ENCODE measurements at regions not wholly inside any gene's neighbourhood (a gene's known extent, or its start where the extent isn't known, plus 50 kb on each side); places are given as distances from the start of the nearest gene placed in this dataset.

GRCh38 chr11:82003024-82003423 is 730.6 kb downstream of the FAM181B start:
- Mint-ChIP-seq H3K36me3 (no peaks in the 10 kb centered on the region), H3K27ac (no peak overlapping the region), H3K4me1 (peaks cover 0 to 2% (median 0%) of the 10 kb centered on the region in 4 donors), H3K9me3 (no peaks in the 10 kb centered on the region), H3K27me3 (peaks cover 0 to 7% (median 0%) of the 10 kb centered on the region in 5 donors), H3K4me3 (no peak overlapping the region)
- POLR2A ChIA-PET, result no interaction called here
- DNase-seq (no peak), ATAC-seq (no peak)

DNA sequence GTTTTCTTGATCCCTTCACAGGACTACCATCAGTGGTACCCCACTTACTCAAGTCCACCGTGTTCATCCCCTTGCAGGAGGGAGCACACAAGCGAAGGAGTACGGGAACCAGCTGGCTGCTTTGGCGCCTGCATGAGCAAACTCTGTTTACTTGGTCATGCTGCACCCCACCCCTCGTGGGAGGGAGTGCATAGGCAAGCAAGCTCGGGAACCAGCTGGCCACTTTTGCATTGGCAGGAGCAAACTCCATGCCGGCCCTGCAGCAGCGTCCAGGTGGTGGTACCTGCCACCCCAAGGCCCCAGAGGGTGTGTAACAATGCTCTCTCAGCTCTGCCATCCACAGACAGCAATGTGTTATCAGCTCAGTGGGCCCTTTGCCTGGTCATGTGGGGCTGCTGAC is 737.8 kb downstream of the FAM181B start:
- H3K4me3 Mint-ChIP-seq, result no peak overlapping the region
- POLR2A ChIA-PET, result no interaction called here
- no peaks in the 10 kb centered on the region for H3K4me1 Mint-ChIP-seq
- no peak overlapping the region for H3K27ac Mint-ChIP-seq
- H3K27me3 Mint-ChIP-seq, result no peaks in the 10 kb centered on the region
- H3K36me3 Mint-ChIP-seq, result no peaks in the 10 kb centered on the region
- DNase-seq (no peak), ATAC-seq (no peak)
- H3K9me3 Mint-ChIP-seq, result no peaks in the 10 kb centered on the region

- ATAC-seq, result no peak
- H3K4me1 Mint-ChIP-seq, result no peaks in the 10 kb centered on the region
- no peaks in the 10 kb centered on the region for H3K27me3 Mint-ChIP-seq
- POLR2A ChIA-PET, result no interaction called here
- H3K36me3 Mint-ChIP-seq, result no peaks in the 10 kb centered on the region
- no peak overlapping the region for H3K27ac Mint-ChIP-seq
- DNase-seq, result no peak
- H3K9me3 Mint-ChIP-seq, result no peaks in the 10 kb centered on the region
- no peak overlapping the region for H3K4me3 Mint-ChIP-seq
Measured at GRCh38 chr11:81993755-81994154, 739.9 kb downstream of the FAM181B start.

- no peak for ATAC-seq
- peaks cover 0 to 3% (median 0%) of the 10 kb centered on the region in 9 donors for H3K9me3 Mint-ChIP-seq
- no peaks in the 10 kb centered on the region for H3K4me1 Mint-ChIP-seq
- POLR2A ChIA-PET, result no interaction called here
- no peak overlapping the region for H3K4me3 Mint-ChIP-seq
- H3K36me3 Mint-ChIP-seq, result peaks cover 0 to 4% (median 0%) of the 10 kb centered on the region in 3 donors
- H3K27me3 Mint-ChIP-seq, result no peaks in the 10 kb centered on the region
- no peak overlapping the region for H3K27ac Mint-ChIP-seq
- no peak for DNase-seq
Measured at GRCh38 chr11:81990659-81991443, 742.8 kb downstream of the FAM181B start.

- no peaks in the 10 kb centered on the region for H3K27me3 Mint-ChIP-seq
- ATAC-seq (no peak), DNase-seq (no peak)
- H3K4me3 Mint-ChIP-seq, result no peak overlapping the region
- no peaks in the 10 kb centered on the region for H3K4me1 Mint-ChIP-seq
- peak overlapping the region in 1 of 10 donors; percentile 13 for H3K27ac Mint-ChIP-seq
- H3K36me3 Mint-ChIP-seq, result peaks cover 0 to 16% (median 7%) of the 10 kb centered on the region in 3 donors
- H3K9me3 Mint-ChIP-seq, result peaks cover 5 to 15% (median 11%) of the 10 kb centered on the region in 9 donors
- POLR2A ChIA-PET, result no interaction called here
Measured at GRCh38 chr11:81989093-81989492, 744.6 kb downstream of the FAM181B start.

DNA sequence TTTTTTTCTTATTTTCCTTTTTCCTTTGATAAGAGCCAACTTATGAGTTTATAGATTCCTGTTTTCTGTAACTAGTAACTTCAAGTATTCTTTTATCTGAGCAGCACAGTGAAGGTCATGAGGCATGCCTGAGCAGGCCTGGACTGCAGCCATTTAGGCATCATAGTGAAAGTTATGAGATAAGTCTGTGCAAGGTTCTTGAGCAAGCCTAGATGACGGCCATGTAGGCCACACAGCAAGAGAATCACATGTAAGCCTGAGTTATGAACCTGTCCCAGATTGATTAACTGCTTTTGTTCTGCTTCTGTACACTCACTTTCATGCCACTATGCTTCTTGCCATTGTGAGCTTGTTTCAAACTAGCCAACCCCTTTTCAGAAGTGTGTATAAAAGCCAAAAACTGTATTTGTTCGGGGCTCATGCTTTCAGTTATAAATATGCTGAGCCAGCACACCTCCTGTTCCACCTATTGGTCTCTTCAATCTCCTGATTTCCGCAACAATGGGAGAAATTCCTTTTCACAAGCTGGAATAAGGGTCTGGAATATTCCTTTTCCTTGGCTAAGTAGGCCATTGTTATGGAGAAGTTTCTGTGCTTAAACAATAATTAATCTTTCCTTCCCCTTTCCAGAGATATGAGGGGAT is 745.7 kb downstream of the FAM181B start:
- H3K36me3 Mint-ChIP-seq, result peaks cover 0 to 16% (median 8%) of the 10 kb centered on the region in 3 donors
- no peaks in the 10 kb centered on the region for H3K4me1 Mint-ChIP-seq
- no peak for ATAC-seq
- peaks cover 7 to 20% (median 12%) of the 10 kb centered on the region in 9 donors for H3K9me3 Mint-ChIP-seq
- no peak for DNase-seq
- POLR2A ChIA-PET, result no interaction called here
- no peak overlapping the region for H3K4me3 Mint-ChIP-seq
- H3K27ac Mint-ChIP-seq, result no peak overlapping the region
- peaks cover 0 to 3% (median 0%) of the 10 kb centered on the region in 5 donors for H3K27me3 Mint-ChIP-seq

- no peak for DNase-seq
- Mint-ChIP-seq H3K4me1 (no peaks in the 10 kb centered on the region), H3K4me3 (no peak overlapping the region), H3K9me3 (peaks cover 7 to 20% (median 12%) of the 10 kb centered on the region in 9 donors), H3K27ac (no peak overlapping the region), H3K36me3 (peaks cover 0 to 16% (median 8%) of the 10 kb centered on the region in 3 donors), H3K27me3 (peaks cover 0 to 3% (median 0%) of the 10 kb centered on the region in 5 donors)
- POLR2A ChIA-PET, result no interaction called here
- ATAC-seq, result no peak
Measured at GRCh38 chr11:81986556-81987161, 747.0 kb downstream of the FAM181B start.

GRCh38 chr11:81979448-81979847 is 754.2 kb downstream of the FAM181B start:
- DNase-seq, result no peak
- no peak overlapping the region for H3K4me3 Mint-ChIP-seq
- POLR2A ChIA-PET, result no interaction called here
- no peak overlapping the region for H3K27ac Mint-ChIP-seq
- peaks cover 0 to 5% (median 0%) of the 10 kb centered on the region in 5 donors for H3K27me3 Mint-ChIP-seq
- no peak for ATAC-seq
- H3K4me1 Mint-ChIP-seq, result no peaks in the 10 kb centered on the region
- peaks cover 0 to 10% (median 5%) of the 10 kb centered on the region in 3 donors for H3K36me3 Mint-ChIP-seq
- H3K9me3 Mint-ChIP-seq, result peaks cover 5 to 23% (median 10%) of the 10 kb centered on the region in 9 donors

GRCh38 chr11:81975261-81975900 is 758.3 kb downstream of the FAM181B start:
- no peak overlapping the region for H3K4me3 Mint-ChIP-seq
- no peak for ATAC-seq
- peaks cover 0 to 7% (median 4%) of the 10 kb centered on the region in 3 donors for H3K36me3 Mint-ChIP-seq
- peaks cover 2 to 15% (median 9%) of the 10 kb centered on the region in 9 donors for H3K9me3 Mint-ChIP-seq
- H3K27ac Mint-ChIP-seq, result no peak overlapping the region
- no peaks in the 10 kb centered on the region for H3K4me1 Mint-ChIP-seq
- no peak for DNase-seq
- H3K27me3 Mint-ChIP-seq, result peaks cover 0 to 5% (median 0%) of the 10 kb centered on the region in 5 donors
- POLR2A ChIA-PET, result no interaction called here

- Mint-ChIP-seq H3K9me3 (no peaks in the 10 kb centered on the region), H3K4me1 (no peaks in the 10 kb centered on the region), H3K27me3 (peaks cover 0 to 3% (median 0%) of the 10 kb centered on the region in 5 donors), H3K4me3 (no peak overlapping the region), H3K36me3 (no peaks in the 10 kb centered on the region), H3K27ac (no peak overlapping the region)
- DNase-seq (no peak), ATAC-seq (no peak)
- POLR2A ChIA-PET, result no interaction called here
Measured at GRCh38 chr11:81970886-81971285, 762.8 kb downstream of the FAM181B start.

DNA sequence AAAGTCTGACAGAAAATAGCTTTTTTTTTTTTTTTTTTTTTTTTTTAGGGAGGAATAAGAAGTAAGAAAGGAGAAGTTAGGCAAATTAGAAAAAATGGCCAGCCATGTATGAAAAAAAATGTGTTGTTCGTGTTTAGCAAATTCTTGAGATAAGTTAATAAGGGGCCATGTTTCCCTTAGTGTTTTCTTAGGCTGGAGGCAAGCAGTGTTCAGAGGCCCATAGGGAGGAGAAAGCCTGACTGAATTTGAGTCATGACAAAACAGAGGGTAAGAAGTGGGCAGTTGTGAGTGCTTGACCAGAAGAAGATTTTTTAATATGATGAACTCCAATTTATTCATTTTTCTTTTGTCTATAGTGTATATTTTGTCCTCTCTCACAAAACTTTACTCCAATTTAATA is 766.4 kb downstream of the FAM181B start:
- H3K9me3 Mint-ChIP-seq, result no peaks in the 10 kb centered on the region
- H3K4me3 Mint-ChIP-seq, result no peak overlapping the region
- peaks cover 0 to 1% (median 0%) of the 10 kb centered on the region in 5 donors for H3K27me3 Mint-ChIP-seq
- H3K36me3 Mint-ChIP-seq, result no peaks in the 10 kb centered on the region
- H3K27ac Mint-ChIP-seq, result no peak overlapping the region
- ATAC-seq (no peak), DNase-seq (no peak)
- POLR2A ChIA-PET, result no interaction called here
- H3K4me1 Mint-ChIP-seq, result peaks cover 9 to 12% (median 11%) of the 10 kb centered on the region in 4 donors

DNA sequence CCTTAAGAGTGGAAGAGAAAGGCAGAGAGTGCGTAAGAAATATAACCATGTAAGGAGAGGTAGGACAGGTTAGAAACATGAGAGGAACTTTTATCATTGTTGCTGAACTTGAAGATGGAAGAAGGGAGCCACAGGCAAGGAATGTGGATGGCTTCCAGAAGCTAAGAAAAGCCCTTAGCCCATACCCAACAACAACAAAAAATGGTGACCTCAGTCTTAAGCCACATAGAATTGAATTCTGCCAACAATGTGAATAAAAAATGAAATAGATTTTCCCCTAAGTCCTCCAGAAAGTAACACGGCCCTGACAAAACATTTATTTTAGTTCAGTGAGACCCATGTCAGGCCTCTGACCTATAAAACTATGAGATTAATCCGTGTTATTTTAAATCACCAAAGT is 767.3 kb downstream of the FAM181B start:
- Mint-ChIP-seq H3K27me3 (peaks cover 0 to 1% (median 0%) of the 10 kb centered on the region in 5 donors), H3K9me3 (no peaks in the 10 kb centered on the region), H3K27ac (no peak overlapping the region), H3K4me3 (no peak overlapping the region), H3K4me1 (peaks cover 9 to 14% (median 12%) of the 10 kb centered on the region in 4 donors), H3K36me3 (no peaks in the 10 kb centered on the region)
- ATAC-seq (no peak), DNase-seq (no peak)
- POLR2A ChIA-PET, result no interaction called here

DNA sequence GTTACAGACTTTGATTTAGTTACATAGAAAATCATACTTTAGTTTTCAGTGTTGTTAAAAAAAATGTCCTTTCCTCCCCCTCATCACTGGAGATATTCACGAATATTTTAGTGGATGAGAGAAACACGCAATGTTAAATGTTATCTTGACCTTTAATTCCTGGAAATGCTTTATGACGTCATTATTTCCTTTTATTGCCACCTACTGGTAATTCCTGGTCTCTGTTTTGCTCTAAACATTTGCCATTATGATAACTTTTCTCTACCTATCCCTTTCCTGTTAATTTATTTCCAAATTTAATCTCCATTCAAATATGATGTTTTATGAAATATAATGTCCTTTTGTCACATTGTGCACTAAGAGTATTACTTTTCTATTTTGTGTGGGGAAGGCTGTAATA is 770.6 kb downstream of the FAM181B start:
- no peak for ATAC-seq
- Mint-ChIP-seq H3K27ac (peak overlapping the region in 2 of 10 donors; percentile 8 to 66), H3K36me3 (no peaks in the 10 kb centered on the region), H3K4me3 (peak overlapping the region in 1 of 10 donors; percentile 16), H3K4me1 (peaks cover 12 to 19% (median 14%) of the 10 kb centered on the region in 4 donors), H3K9me3 (no peaks in the 10 kb centered on the region), H3K27me3 (no peaks in the 10 kb centered on the region)
- peak in 2 of 10 donors; percentile 4 to 23 for DNase-seq
- POLR2A ChIA-PET, result no interaction called here
